H1 (cell line): ENCODE measurements at regions not wholly inside any gene's neighbourhood (a gene's known extent, or its start where the extent isn't known, plus 50 kb on each side); places are given as distances from the start of the nearest gene placed in this dataset.

Experiments
- EZH2 ChIP-seq: fragments of 200-600 bp; sonication (generic); IDR thresholded peaks from 2 replicates; pipeline ENCODE4 v1.7.1; 2012; ENCODE audit warnings: low read depth, mild to moderate bottlenecking, moderate library complexity, low read length, inconsistent platforms; ENCODE audit not compliant: severe bottlenecking
- KDM1A ChIP-seq: fragments of 200-600, 300-600 bp; sonication (generic); IDR thresholded peaks from 2 replicates; pipeline ENCODE4 v1.7.1; 2016; ENCODE audit warnings: mild to moderate bottlenecking, low read length, borderline replicate concordance
- SRF ChIP-seq: IDR thresholded peaks from 2 replicates; pipeline ENCODE4 v1.6.1; 2011; ENCODE audit warnings: mild to moderate bottlenecking, low read depth, low read length, moderate library complexity
- TF ChIP-seq, protein P1 (sequence below): IDR thresholded peaks from 2 replicates; pipeline ENCODE4 v1.6.1; 2012; ENCODE audit warnings: low read length, inconsistent platforms

DNA sequence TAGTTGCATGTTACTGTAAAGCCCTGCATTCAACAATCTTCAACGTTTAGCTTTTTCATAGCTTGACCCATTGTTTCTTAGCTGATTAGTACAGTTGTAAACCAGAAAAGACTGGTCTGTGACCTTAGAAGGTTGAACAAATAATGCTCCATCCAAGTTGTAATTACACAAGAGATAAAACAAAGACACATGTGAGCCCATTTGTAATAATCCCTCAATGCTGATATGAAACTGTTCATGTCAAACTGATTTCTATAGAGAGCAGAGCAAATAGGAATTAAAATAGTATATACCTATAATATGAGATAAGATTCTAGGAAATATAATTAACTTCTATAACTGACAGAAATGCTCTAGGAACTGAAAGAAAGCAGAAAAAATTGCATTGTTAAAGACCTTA lies 94.7 kb upstream of the SLC25A13 start (continued):
- no peak for TF ChIP-seq EZH2
- TF ChIP-seq KDM1A: no peak
- no peak for TF ChIP-seq SRF
- TF ChIP-seq, protein P1, sequence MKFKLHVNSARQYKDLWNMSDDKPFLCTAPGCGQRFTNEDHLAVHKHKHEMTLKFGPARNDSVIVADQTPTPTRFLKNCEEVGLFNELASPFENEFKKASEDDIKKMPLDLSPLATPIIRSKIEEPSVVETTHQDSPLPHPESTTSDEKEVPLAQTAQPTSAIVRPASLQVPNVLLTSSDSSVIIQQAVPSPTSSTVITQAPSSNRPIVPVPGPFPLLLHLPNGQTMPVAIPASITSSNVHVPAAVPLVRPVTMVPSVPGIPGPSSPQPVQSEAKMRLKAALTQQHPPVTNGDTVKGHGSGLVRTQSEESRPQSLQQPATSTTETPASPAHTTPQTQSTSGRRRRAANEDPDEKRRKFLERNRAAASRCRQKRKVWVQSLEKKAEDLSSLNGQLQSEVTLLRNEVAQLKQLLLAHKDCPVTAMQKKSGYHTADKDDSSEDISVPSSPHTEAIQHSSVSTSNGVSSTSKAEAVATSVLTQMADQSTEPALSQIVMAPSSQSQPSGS: no peak
